ENCODE measurements at regions not wholly inside any gene's neighbourhood (a gene's known extent, or its start where the extent isn't known, plus 50 kb on each side); places are given as distances from the start of the nearest gene placed in this dataset.

DNA sequence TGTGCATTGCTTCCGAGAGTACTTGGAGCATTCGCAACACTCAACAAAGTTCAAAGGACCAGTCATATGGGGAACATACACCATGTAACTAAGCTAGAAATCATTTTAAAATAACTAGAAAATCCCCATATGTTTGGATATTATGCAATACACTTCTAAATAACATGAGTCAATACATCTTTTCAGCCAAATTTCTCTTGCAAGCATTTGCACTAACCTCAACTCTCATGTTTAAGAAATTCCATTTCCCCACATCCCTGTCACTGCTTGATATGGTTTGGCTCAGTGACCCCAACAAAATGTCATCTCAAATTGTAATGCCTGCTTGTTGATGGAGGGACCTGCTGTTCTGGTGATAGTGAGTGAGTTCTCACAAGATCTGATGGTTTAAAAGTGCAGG lies 85.7 kb upstream of the CST7 start:
- no peak for TF ChIP-seq CTCF (conservative IDR thresholded peaks at IDR 0.05; ENCODE audit: low read depth, low read length)
- no peak overlapping the region for H3K4me3 ChIP-seq (ENCODE audit: low read depth, low read length)
- no peak for DNase-seq (ENCODE audit: low read depth)

GRCh38 chr20:24866008-24866407 lies 83.1 kb upstream of the CST7 start:
- no peak for TF ChIP-seq CTCF (conservative IDR thresholded peaks at IDR 0.05; ENCODE audit: low read depth, low read length)
- DNase-seq (ENCODE audit: low read depth): no peak
- no peak overlapping the region for H3K4me3 ChIP-seq (ENCODE audit: low read depth, low read length)

DNA sequence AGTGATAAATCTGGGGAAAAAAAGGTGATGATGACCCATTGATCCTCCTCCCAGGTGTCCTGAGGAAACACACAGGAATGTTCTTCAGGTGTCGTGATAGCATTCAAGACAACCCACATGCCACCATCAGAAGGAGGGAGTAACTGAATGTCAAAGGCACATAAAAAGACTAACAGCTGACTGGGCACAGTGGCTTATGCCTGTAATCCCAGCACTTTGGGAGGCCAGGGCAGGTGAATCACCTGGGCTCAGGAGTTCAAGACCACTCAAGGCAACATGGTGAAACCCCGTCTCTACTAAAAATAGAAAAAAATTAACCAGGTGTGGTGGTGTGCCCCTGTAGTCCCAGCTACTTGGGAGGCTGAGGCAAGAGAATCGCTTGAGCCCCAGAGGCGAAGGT lies 82.3 kb upstream of the CST7 start:
- DNase-seq (ENCODE audit: low read depth): no peak
- H3K4me3 ChIP-seq (ENCODE audit: low read depth, low read length): no peak overlapping the region
- no peak for TF ChIP-seq CTCF (conservative IDR thresholded peaks at IDR 0.05; ENCODE audit: low read depth, low read length)

GRCh38 chr20:24867556-24867955 lies 81.5 kb upstream of the CST7 start:
- H3K4me3 ChIP-seq (ENCODE audit: low read depth, low read length): no peak overlapping the region
- no peak for DNase-seq (ENCODE audit: low read depth)
- no peak for TF ChIP-seq CTCF (conservative IDR thresholded peaks at IDR 0.05; ENCODE audit: low read depth, low read length)

DNA sequence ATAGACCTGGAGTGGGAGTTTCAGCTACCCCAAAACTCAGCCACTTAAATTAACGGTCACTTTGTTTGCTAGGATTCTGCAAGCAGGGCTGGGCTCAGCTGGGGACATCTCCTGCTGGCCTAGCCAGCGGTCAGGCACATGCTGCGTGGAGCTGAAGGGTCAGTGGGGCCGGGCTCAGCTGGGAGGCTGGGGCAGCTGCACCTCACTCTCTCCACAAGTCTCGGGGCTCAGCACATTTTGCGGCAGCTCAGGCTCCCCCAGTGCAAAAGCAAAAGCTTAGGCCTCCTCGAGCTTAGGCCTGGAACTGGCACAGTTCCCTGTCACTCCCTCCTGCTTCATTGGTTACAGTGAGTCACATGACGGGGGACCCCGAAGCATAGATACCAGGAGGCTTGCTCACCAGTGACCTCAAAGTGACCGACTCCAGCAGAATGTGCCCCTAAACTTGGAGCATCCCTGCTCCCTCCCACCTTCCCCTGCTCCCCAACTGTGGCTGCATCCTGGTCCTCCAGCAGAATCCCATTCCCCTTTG lies 80.6 kb upstream of the CST7 start:
- no peak for TF ChIP-seq CTCF (conservative IDR thresholded peaks at IDR 0.05; ENCODE audit: low read depth, low read length)
- DNase-seq (ENCODE audit: low read depth): no peak
- no peak overlapping the region for H3K4me3 ChIP-seq (ENCODE audit: low read depth, low read length)

DNA sequence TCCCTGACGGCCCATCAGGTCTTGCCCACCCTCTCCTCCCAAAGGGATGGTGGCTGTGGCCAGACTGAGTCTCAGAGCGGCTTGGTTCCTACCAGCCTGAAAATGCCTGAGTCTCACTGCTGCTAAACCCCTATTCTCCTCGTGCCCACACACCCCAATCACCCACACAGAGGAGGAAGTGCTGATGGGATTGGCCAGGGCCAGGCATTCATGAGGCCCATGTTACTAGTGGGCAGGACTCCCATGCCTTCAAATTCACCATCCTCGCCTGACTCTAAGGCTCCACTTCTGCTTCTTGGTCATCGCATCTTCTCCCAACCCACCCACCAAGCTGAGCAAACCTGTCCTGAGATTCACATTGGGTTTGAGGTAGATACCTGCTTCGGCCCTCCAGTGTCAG lies 80.1 kb upstream of the CST7 start:
- no peak for TF ChIP-seq CTCF (conservative IDR thresholded peaks at IDR 0.05; ENCODE audit: low read depth, low read length)
- no peak for DNase-seq (ENCODE audit: low read depth)
- H3K4me3 ChIP-seq (ENCODE audit: low read depth, low read length): no peak overlapping the region

GRCh38 chr20:24870057-24870456 lies 79.0 kb upstream of the CST7 start:
- no peak for TF ChIP-seq CTCF (conservative IDR thresholded peaks at IDR 0.05; ENCODE audit: low read depth, low read length)
- H3K4me3 ChIP-seq (ENCODE audit: low read depth, low read length): no peak overlapping the region
- no peak for DNase-seq (ENCODE audit: low read depth)

Data from epithelial cell of proximal tubule (primary cell).